ENCODE measurements at regions not wholly inside any gene's neighbourhood (a gene's known extent, or its start where the extent isn't known, plus 50 kb on each side); places are given as distances from the start of the nearest gene placed in this dataset.

- TF ChIP-seq CTCF (IDR thresholded peaks at IDR 0.05; ENCODE audit: insufficient read depth, missing control alignments) = no peak
- FAIRE-seq (no peak), DNase-seq (ENCODE audit: insufficient read length, low spot score) (no peak)
These were observed 226.1 kb upstream of the F9 start for GRCh38 chrX:139304471-139304870.

DNA sequence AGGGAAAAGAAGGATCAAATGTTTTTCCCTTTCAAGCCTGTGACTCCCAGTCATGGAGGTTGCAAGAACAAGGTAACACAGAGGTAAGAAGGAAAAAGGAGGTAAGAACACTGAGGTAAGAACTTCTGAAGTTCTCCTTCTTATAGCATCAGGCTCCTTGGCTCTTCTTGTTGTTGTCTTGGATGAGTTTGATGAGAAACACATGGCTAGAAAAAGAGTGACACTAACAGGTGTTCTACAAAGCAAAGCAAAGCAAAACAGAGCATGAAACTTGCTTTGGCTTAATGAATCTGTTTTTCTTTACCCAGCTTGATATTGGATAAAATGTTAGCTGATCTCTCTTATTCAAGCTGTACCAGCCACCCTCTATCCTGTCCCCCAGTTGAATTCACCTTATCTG lies 231.2 kb upstream of the F9 start:
- no peak for TF ChIP-seq CTCF (IDR thresholded peaks at IDR 0.05; ENCODE audit: insufficient read depth, missing control alignments)
- FAIRE-seq (no peak), DNase-seq (ENCODE audit: insufficient read length, low spot score) (no peak)

DNA sequence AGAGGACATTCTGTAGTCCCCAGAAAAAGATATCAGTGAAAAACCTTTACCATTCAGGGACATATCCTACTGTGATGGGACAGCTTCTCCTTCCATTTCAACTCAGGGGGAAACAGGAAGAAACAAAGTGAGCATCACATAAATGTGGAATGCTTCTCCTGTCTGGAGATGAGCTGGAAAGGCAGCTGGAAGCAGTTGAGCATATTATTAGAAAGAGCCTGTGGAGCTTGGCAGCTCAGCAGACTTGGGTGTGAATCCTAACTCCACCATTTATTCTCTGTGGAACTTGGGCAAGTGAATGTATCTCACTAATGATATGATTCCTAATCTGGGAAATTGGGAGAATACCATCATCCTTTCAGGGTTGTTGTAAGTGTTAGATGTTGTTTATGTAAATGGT lies 232.1 kb upstream of the F9 start:
- no peak for FAIRE-seq
- TF ChIP-seq CTCF (IDR thresholded peaks at IDR 0.05; ENCODE audit: insufficient read depth, missing control alignments) = no peak
- DNase-seq (ENCODE audit: insufficient read length, low spot score) = no peak

DNA sequence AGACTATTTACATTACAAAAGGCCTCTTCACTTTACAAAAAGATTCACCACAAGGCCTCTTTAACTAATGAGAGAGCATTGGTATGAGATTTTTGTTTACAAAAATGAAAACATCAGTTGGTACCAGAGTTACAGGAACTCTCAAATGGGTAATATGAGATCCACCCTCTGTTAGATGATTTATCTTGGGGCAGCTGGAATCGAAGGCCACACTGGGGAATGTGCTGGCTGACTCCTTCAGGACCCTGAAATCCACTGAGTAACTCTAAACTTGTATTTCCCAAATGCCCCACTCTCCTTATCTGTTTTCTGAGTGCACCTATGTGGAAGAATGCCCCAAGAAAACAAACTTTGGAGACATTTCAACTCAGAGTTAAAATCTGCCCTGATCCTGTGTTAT lies 232.9 kb upstream of the F9 start:
- no peak for TF ChIP-seq CTCF (IDR thresholded peaks at IDR 0.05; ENCODE audit: insufficient read depth, missing control alignments)
- FAIRE-seq (no peak), DNase-seq (ENCODE audit: insufficient read length, low spot score) (no peak)

DNA sequence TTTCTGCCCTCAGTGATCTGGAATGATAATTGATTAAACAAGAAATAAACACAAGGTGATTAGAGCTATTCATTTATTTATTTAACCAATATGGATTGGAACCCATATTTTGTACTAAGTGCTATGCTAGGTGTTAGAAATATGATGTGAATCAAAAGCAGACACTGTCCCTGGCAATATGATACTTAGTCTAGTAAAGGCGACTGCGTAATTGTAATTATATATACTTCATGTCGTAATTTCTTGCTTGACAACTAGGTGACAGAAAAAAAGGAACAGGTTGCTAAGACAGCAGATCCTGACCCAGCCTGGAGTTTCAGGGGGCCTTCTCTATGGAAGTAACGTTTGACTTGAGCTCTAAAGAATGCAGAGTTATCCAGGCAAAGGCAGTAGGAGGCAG lies 236.5 kb upstream of the F9 start:
- FAIRE-seq (no peak), DNase-seq (ENCODE audit: insufficient read length, low spot score) (no peak)
- no peak for TF ChIP-seq CTCF (IDR thresholded peaks at IDR 0.05; ENCODE audit: insufficient read depth, missing control alignments)

DNA sequence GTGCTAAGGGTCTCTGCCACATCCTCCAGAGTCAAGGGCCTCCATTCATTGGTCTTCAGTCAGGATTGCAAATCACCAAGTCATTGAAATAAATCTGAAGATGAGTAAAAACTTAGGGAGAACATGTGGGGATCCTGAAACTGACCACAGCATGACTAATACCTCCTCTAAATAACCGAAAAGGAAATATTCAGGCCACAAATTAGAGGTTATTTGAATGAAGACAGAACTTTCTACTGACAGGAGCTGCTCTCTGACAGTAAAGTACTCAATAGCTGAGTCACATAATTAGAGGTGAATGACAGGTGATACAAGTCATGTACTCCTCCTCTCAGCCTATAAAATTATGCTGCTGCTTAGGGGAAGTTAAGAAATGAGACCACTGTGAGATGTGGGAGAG lies 240.2 kb upstream of the F9 start:
- no peak for FAIRE-seq
- no peak for DNase-seq (ENCODE audit: insufficient read length, low spot score)
- no peak for TF ChIP-seq CTCF (IDR thresholded peaks at IDR 0.05; ENCODE audit: insufficient read depth, missing control alignments)

DNA sequence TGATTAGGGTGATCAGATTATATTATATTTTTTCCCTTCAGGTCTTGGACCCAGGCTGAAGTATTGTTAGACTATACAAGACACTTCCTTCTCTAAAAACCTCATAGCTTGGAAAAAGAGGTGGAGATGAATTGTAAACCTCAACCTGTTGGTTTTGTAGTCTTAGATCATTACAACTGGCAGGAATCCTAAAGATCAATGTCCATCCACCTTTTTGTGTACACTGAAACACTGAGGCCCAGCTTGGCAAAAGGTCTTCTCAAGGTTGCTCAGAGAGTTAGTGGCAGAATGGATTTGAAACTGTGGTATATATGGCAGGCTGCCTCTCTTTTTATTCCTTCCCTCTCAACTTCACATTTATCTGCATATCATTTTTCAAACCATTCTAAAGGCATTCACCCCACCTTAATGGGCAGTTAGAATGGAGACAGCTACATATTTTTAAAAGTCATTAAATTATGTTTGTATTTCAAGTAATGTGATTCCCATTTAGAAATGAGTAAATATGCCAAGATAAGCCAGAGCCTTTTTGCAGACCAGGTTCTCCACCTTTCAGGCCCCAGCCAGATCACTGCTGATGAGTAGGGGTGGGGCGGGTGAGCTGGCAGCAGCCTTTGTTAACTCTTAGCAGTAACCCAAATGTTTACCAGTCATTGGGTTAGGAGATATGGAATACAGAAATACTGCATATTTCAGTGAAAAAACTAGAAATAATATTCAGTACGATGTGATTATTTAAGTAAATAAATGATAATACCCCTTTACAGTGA lies 243.2 kb upstream of the F9 start:
- no peak for DNase-seq (ENCODE audit: insufficient read length, low spot score)
- TF ChIP-seq CTCF (IDR thresholded peaks at IDR 0.05; ENCODE audit: insufficient read depth, missing control alignments) = no peak
- no peak for FAIRE-seq

Measured in D721Med (cell line).